ENCODE measurements at regions not wholly inside any gene's neighbourhood (a gene's known extent, or its start where the extent isn't known, plus 50 kb on each side); places are given as distances from the start of the nearest gene placed in this dataset.

GRCh38 chr11:28962502-28962901 is 854.3 kb downstream of the METTL15 start:
- H3K4me3 ChIP-seq: no peak overlapping the region
- H3K27ac ChIP-seq: no peak overlapping the region
- H3K4me1 ChIP-seq: no peaks in the 10 kb centered on the region
- no peaks in the 10 kb centered on the region for H3K27me3 ChIP-seq
- no peaks in the 10 kb centered on the region for H3K36me3 ChIP-seq
- DNase-seq: no peak
- no peaks in the 10 kb centered on the region for H3K9me3 ChIP-seq (replicated peaks)

- no peaks in the 10 kb centered on the region for H3K4me1 ChIP-seq
- DNase-seq: no peak
- H3K27ac ChIP-seq: no peak overlapping the region
- H3K4me3 ChIP-seq: no peak overlapping the region
- H3K36me3 ChIP-seq: no peaks in the 10 kb centered on the region
- H3K9me3 ChIP-seq (replicated peaks): no peaks in the 10 kb centered on the region
- no peaks in the 10 kb centered on the region for H3K27me3 ChIP-seq
Measured at GRCh38 chr11:28961726-28962125, 853.5 kb downstream of the METTL15 start.

DNA sequence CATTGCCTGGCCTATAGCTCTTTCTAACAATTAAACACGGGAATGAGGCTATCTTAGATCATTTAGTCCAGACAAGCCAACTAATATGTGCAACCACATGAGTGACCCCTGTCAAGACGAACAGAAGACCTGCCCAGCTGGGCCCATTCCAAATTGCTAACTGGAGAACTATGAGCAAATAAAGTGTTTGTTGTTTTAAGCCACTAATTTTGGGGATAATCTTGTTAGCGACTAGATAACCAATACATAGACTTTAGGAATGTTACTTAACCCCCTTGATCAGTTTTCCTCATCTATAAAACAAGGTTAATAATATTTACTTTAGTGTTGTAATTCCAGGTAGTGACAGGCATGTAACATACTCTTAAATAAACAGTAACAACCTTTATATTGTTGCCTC is 848.3 kb downstream of the METTL15 start:
- no peaks in the 10 kb centered on the region for H3K27me3 ChIP-seq
- H3K36me3 ChIP-seq: no peaks in the 10 kb centered on the region
- H3K4me3 ChIP-seq: no peak overlapping the region
- H3K9me3 ChIP-seq (replicated peaks): no peaks in the 10 kb centered on the region
- no peak for DNase-seq
- no peaks in the 10 kb centered on the region for H3K4me1 ChIP-seq
- H3K27ac ChIP-seq: no peak overlapping the region

DNA sequence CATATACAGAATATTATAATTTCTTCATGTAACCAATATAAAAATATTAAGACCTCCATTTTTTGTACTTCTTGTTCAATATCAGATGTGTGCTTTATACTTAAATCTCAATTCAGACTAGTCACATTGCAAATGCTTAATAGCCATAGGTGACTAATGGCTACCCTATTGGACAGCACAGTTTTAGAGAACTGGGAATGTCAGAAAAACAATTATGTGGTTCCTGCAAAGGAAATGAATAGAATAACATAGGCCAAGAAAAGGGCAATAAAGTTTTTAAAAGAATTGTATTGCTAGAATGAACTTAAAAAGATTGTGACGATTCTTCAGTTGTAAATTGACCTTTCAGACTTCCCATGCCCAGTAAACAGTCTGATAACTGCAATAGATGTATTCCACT is 843.0 kb downstream of the METTL15 start:
- Histone ChIP-seq H3K9me3 (replicated peaks) (no peaks in the 10 kb centered on the region), H3K4me3 (no peak overlapping the region), H3K27ac (no peak overlapping the region), H3K4me1 (no peaks in the 10 kb centered on the region), H3K36me3 (no peaks in the 10 kb centered on the region), H3K27me3 (no peaks in the 10 kb centered on the region)
- DNase-seq: no peak

DNA sequence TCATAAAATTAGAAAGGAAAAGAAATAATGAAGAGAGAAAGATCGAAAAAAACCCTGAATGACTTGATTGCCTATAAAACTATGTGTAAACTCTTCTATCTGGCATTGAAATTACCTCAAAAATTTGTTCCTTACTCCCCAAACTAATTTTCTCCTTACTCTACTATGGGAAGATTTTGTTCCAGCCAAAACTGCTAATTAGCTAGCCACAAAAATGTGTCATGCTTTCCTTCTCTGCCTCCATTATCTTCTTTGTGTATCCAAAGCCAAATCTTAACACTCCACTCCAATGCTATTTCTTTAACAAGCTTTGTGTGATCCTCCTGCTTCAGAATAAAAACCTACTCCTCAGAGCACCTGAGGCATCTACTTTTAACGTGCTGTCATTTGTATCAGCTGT is 831.2 kb downstream of the METTL15 start:
- H3K36me3 ChIP-seq: no peaks in the 10 kb centered on the region
- no peak for DNase-seq
- no peak overlapping the region for H3K27ac ChIP-seq
- no peak overlapping the region for H3K4me3 ChIP-seq
- no peaks in the 10 kb centered on the region for H3K27me3 ChIP-seq
- no peaks in the 10 kb centered on the region for H3K4me1 ChIP-seq
- H3K9me3 ChIP-seq (replicated peaks): no peaks in the 10 kb centered on the region

GRCh38 chr11:28938091-28938490 is 829.9 kb downstream of the METTL15 start:
- Histone ChIP-seq H3K4me3 (no peak overlapping the region), H3K27ac (no peak overlapping the region), H3K27me3 (no peaks in the 10 kb centered on the region), H3K36me3 (no peaks in the 10 kb centered on the region), H3K9me3 (replicated peaks) (no peaks in the 10 kb centered on the region), H3K4me1 (no peaks in the 10 kb centered on the region)
- no peak for DNase-seq

GRCh38 chr11:28932940-28933339 is 824.8 kb downstream of the METTL15 start:
- Histone ChIP-seq H3K4me3 (no peak overlapping the region), H3K4me1 (no peaks in the 10 kb centered on the region), H3K36me3 (no peaks in the 10 kb centered on the region), H3K27ac (no peak overlapping the region), H3K9me3 (replicated peaks) (0 out of 2 replicates have a peak, but pooled peaks cover 3% of the 10 kb centered on the region), H3K27me3 (no peaks in the 10 kb centered on the region)
- no peak for DNase-seq

GRCh38 chr11:28924004-28924403 is 815.8 kb downstream of the METTL15 start:
- H3K4me3 ChIP-seq: no peak overlapping the region
- H3K9me3 ChIP-seq (replicated peaks): no peaks in the 10 kb centered on the region
- no peaks in the 10 kb centered on the region for H3K4me1 ChIP-seq
- no peaks in the 10 kb centered on the region for H3K27me3 ChIP-seq
- H3K27ac ChIP-seq: no peak overlapping the region
- no peaks in the 10 kb centered on the region for H3K36me3 ChIP-seq
- DNase-seq: no peak

DNA sequence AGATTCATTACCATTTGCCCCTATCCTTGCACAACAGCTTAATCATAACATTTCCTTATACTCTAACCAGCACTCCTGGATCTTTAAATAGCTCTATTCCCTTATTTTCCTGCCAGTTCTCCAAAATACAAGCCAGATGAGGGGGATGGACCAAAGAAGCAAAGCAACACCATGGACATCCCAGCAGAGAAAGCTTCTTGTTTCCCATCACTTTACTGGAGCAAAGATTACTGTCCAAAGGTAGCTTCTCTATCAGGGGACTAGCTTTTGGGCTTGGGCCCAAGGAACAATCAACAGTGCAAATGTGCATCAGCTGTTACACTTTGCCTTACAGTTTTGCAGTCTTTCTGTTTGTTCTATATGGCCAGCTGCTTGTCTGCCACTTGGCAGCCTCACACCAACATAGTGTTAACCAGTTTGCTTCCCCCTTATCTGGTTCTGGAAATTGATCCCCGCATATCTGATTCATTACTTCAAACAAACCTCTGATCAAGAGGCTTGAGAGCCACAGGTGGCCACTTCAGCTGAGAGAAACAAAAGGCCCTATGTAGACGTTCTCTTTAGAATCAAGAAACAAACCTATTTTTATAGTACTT is 814.3 kb downstream of the METTL15 start:
- Histone ChIP-seq H3K27ac (no peak overlapping the region), H3K9me3 (replicated peaks) (no peaks in the 10 kb centered on the region), H3K27me3 (no peaks in the 10 kb centered on the region), H3K4me1 (no peaks in the 10 kb centered on the region), H3K36me3 (no peaks in the 10 kb centered on the region), H3K4me3 (no peak overlapping the region)
- no peak for DNase-seq

GRCh38 chr11:28919194-28919593 is 811.0 kb downstream of the METTL15 start:
- DNase-seq: no peak
- Histone ChIP-seq H3K9me3 (replicated peaks) (no peaks in the 10 kb centered on the region), H3K27me3 (no peaks in the 10 kb centered on the region; the same call in 1 of the 2 replicates), H3K27ac (no peak overlapping the region), H3K4me1 (no peaks in the 10 kb centered on the region), H3K36me3 (no peaks in the 10 kb centered on the region), H3K4me3 (no peak overlapping the region)

- Histone ChIP-seq H3K9me3 (replicated peaks) (no peaks in the 10 kb centered on the region), H3K27me3 (no peaks in the 10 kb centered on the region; the same call in 1 of the 2 replicates), H3K4me1 (no peaks in the 10 kb centered on the region), H3K36me3 (no peaks in the 10 kb centered on the region), H3K4me3 (no peak overlapping the region), H3K27ac (no peak overlapping the region)
- DNase-seq: no peak
Measured at GRCh38 chr11:28913883-28914282, 805.7 kb downstream of the METTL15 start.

DNA sequence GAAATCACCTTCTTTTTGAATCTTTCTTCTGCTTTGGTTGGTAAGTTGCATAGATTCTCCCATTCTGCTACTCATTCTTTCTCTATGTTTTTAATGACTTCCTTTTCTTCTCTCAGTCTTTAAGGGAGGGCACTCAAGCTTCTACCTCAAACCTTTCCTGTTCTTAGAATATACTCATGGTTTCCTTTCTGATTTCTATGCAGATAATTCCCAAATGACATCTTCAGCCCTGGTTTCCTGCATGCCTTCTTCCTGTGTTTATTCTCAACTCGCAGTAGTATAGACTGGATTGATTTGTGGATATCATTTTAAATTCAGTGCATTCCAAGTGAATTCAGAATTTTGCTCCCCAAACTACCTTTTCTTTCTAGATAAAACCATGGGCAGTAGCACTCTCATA is 803.6 kb downstream of the METTL15 start:
- Histone ChIP-seq H3K27ac (no peak overlapping the region), H3K36me3 (no peaks in the 10 kb centered on the region), H3K4me3 (no peak overlapping the region), H3K4me1 (no peaks in the 10 kb centered on the region), H3K27me3 (no peaks in the 10 kb centered on the region; the same call in 1 of the 2 replicates), H3K9me3 (replicated peaks) (no peaks in the 10 kb centered on the region)
- no peak for DNase-seq

- no peaks in the 10 kb centered on the region for H3K4me1 ChIP-seq
- no peak overlapping the region for H3K4me3 ChIP-seq
- no peak overlapping the region for H3K27ac ChIP-seq
- no peaks in the 10 kb centered on the region; the same call in 1 of the 2 replicates for H3K27me3 ChIP-seq
- no peak for DNase-seq
- no peaks in the 10 kb centered on the region for H3K36me3 ChIP-seq
- no peaks in the 10 kb centered on the region for H3K9me3 ChIP-seq (replicated peaks)
Measured at GRCh38 chr11:28910926-28911325, 802.7 kb downstream of the METTL15 start.

DNA sequence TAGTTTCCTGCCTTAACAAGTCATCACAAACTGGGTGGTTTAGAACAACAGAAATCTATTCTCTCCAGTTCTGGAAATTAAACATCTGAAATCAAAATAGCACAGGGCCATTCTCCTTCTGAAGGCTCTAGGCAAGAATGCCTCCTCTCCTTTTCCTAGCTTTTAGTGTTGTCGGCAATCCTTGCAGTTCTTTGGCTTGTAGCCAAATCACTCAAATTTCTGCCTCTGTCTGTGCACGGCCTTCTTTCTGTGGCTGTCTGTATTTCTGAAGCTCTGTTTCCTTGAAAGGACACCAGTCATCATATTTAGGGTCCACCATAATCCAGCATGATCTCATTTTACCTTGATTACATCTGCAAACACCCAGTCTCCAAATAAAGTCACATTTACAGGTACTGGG is 795.5 kb downstream of the METTL15 start:
- Histone ChIP-seq H3K4me1 (no peaks in the 10 kb centered on the region), H3K27ac (no peak overlapping the region), H3K36me3 (no peaks in the 10 kb centered on the region), H3K4me3 (no peak overlapping the region), H3K27me3 (no peaks in the 10 kb centered on the region), H3K9me3 (replicated peaks) (no peaks in the 10 kb centered on the region)
- DNase-seq: peak in 1 of 2 experiments; percentile 38

- Histone ChIP-seq H3K4me1 (no peaks in the 10 kb centered on the region), H3K27ac (no peak overlapping the region), H3K4me3 (no peak overlapping the region), H3K9me3 (replicated peaks) (no peaks in the 10 kb centered on the region), H3K36me3 (no peaks in the 10 kb centered on the region), H3K27me3 (no peaks in the 10 kb centered on the region)
- DNase-seq: no peak
Measured at GRCh38 chr11:28900427-28900826, 792.2 kb downstream of the METTL15 start.

GRCh38 chr11:28899706-28900105 is 791.5 kb downstream of the METTL15 start:
- no peaks in the 10 kb centered on the region for H3K27me3 ChIP-seq

More at GRCh38 chr11:28899706-28900105, 791.5 kb downstream of the METTL15 start:
- Histone ChIP-seq H3K9me3 (replicated peaks) (no peaks in the 10 kb centered on the region), H3K4me3 (no peak overlapping the region), H3K36me3 (no peaks in the 10 kb centered on the region), H3K27ac (no peak overlapping the region), H3K4me1 (no peaks in the 10 kb centered on the region)
- no peak for DNase-seq
